ENCODE measurements at regions not wholly inside any gene's neighbourhood (a gene's known extent, or its start where the extent isn't known, plus 50 kb on each side); places are given as distances from the start of the nearest gene placed in this dataset.

DNA sequence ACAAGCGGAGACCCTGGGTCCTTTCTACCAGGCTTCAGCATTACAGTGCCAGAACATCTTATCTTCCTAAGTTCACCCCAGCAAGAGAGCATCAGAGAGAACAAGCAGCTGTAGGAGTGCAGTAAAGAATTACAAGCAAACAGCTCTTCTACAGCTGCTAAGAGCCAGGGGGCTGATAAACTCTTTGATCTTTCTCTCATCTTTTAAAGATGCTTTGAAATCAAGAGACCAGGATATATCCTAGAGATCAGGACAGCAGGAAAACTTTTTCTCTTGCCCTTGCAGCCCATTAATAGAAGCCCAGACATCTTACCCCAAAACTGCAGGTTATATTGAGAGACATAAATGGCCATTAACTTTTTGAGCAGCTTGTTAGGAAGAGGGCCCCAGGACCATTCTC, 198.1 kb downstream of the RSL24D1 start:
- TF ChIP-seq, protein P1, sequence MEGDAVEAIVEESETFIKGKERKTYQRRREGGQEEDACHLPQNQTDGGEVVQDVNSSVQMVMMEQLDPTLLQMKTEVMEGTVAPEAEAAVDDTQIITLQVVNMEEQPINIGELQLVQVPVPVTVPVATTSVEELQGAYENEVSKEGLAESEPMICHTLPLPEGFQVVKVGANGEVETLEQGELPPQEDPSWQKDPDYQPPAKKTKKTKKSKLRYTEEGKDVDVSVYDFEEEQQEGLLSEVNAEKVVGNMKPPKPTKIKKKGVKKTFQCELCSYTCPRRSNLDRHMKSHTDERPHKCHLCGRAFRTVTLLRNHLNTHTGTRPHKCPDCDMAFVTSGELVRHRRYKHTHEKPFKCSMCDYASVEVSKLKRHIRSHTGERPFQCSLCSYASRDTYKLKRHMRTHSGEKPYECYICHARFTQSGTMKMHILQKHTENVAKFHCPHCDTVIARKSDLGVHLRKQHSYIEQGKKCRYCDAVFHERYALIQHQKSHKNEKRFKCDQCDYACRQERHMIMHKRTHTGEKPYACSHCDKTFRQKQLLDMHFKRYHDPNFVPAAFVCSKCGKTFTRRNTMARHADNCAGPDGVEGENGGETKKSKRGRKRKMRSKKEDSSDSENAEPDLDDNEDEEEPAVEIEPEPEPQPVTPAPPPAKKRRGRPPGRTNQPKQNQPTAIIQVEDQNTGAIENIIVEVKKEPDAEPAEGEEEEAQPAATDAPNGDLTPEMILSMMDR (IDR thresholded peaks at IDR 0.05; ENCODE audit: insufficient read depth, low read depth, low read length), result no peak
- no peak for TF ChIP-seq EZH2 (IDR thresholded peaks at IDR 0.05; ENCODE audit: insufficient read depth, low read length)
